ENCODE measurements at regions not wholly inside any gene's neighbourhood (a gene's known extent, or its start where the extent isn't known, plus 50 kb on each side); places are given as distances from the start of the nearest gene placed in this dataset.

DNA sequence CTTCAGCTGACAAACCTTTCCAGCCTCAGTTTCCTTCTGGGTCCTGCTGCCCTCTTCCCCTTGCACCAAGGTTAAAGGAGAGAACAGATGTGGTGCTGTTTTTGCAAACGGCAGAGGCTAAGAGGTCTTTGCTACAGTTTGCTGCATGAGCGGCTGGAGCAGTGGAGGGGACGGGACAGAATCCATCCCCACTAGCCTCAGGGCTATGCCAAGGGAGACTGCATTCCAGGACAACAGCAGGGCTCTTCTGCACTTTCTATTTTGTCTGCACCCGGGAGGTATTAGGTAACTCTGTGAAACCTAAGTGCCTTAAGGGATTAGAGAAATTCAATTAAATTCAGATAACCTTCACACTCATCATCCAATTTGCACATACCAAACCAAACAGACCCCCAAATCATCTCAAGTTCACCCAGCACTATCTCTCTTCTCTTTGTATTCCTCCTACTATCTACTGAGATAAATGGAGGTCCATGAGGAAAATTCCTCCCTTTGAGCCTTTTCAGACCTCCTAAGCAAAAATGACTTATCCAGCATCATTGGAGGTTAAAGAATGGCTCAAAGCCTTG lies 103.8 kb upstream of the VRK1 start (continued):
- TF ChIP-seq EGR1 (IDR thresholded peaks at IDR 0.05; ENCODE audit: low read depth), result no peak
- no peak for TF ChIP-seq POLR2A (IDR thresholded peaks at IDR 0.05; ENCODE audit: borderline replicate concordance, extremely low read depth, insufficient read depth, insufficient read length)
- TF ChIP-seq RAD21 (IDR thresholded peaks at IDR 0.05; ENCODE audit: low read depth), result no peak
- TF ChIP-seq TCF7L2 (IDR thresholded peaks at IDR 0.05; ENCODE audit: borderline replicate concordance, extremely low read depth, insufficient read depth, insufficient read length), result no peak

DNA sequence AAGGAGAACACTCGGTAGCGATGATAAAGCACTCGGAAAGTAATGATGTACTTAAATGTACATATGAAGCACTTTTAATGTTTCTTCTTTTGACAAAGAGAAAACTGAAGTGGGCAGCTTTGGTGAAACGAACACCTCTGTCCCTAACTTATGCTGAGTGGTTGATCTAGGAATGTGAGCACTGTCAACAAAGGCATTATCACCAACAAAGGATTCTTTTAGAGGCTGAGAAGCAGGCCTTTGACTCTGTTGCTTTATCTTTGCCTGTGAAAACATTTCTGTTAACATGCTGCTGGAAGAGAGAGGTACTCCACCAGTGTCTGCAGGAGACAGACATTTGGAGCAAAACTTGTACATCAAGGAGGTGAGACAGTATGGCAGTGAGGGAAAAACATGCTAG lies 103.2 kb upstream of the VRK1 start:
- no TSS peak for BruUV-seq (replicated peaks)
- Histone ChIP-seq H3K79me2 (ENCODE audit: insufficient read depth, low read length) (no peaks in the 10 kb centered on the region), H3K27me3 (ENCODE audit: insufficient read depth, low read length) (peaks cover 14% of the 10 kb centered on the region; the same call in 1 of the 2 replicates), H2AFZ (ENCODE audit: low read depth, low read length, poor library complexity, severe bottlenecking) (no peak overlapping the region), H3K9ac (ENCODE audit: low read length) (no peak overlapping the region), H3K9me3 (ENCODE audit: control insufficient read depth in 1 of 2, insufficient read depth in 1 of 2, low read depth in 1 of 2, low read length in 2 of 2) (no peaks in the 10 kb centered on the region), H3K4me3 (replicated peaks in 1 of 2; ENCODE audit: low read depth in 1 of 2, low read length in 2 of 2) (no peak overlapping the region), H3K36me3 (ENCODE audit: control insufficient read depth in 1 of 2, insufficient read depth in 2 of 2, low read length in 2 of 2) (no peaks in the 10 kb centered on the region), H3K9me2 (ENCODE audit: insufficient read depth) (no peaks in the 10 kb centered on the region), H3K27ac (ENCODE audit: low read depth, low read length) (no peak overlapping the region), H3K4me1 (ENCODE audit: control insufficient read depth in 1 of 2, insufficient read depth in 2 of 2, low read length in 2 of 2) (no peaks in the 10 kb centered on the region), H3K4me2 (ENCODE audit: low read length) (no peak overlapping the region), H4K20me1 (ENCODE audit: insufficient read depth) (no peaks in the 10 kb centered on the region)
- RAD21 ChIA-PET (ENCODE audit: low non-redundant PET in 1 of 2, low total read pairs in 2 of 2, uncharacterized antibody in 2 of 2, unreplicated experiment in 2 of 2), result no interaction called here
- DNase-seq (ENCODE audit: low read depth, low spot score) (no peak), ATAC-seq (no peak)
- CTCF ChIA-PET, result no interaction called here
- TF ChIP-seq, protein P1, sequence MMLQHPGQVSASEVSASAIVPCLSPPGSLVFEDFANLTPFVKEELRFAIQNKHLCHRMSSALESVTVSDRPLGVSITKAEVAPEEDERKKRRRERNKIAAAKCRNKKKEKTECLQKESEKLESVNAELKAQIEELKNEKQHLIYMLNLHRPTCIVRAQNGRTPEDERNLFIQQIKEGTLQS (IDR thresholded peaks at IDR 0.05), result no peak
- TF ChIP-seq, protein P2, sequence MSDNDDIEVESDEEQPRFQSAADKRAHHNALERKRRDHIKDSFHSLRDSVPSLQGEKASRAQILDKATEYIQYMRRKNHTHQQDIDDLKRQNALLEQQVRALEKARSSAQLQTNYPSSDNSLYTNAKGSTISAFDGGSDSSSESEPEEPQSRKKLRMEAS (IDR thresholded peaks at IDR 0.05), result no peak
- TF ChIP-seq SP1 (IDR thresholded peaks at IDR 0.05; ENCODE audit: low read depth), result no peak
- no peak for TF ChIP-seq EZH2 (IDR thresholded peaks at IDR 0.05)
- no peak for TF ChIP-seq EGR1 (IDR thresholded peaks at IDR 0.05; ENCODE audit: low read depth)
- no peak for TF ChIP-seq POLR2AphosphoS5 (IDR thresholded peaks at IDR 0.05; ENCODE audit: low read depth, low read length)
- POLR2A ChIA-PET, result no interaction called here
- intact Hi-C loops (cut with micrococcal nuclease), result no loop called here
